Activated naive CD4-positive, alpha-beta T cell treated with anti-CD3 and anti-CD28 coated beads, Interleukin-2, amount 50 U/mL, for 72 hours (primary cell): ENCODE measurements at regions not wholly inside any gene's neighbourhood (a gene's known extent, or its start where the extent isn't known, plus 50 kb on each side); places are given as distances from the start of the nearest gene placed in this dataset.
A peak's percentile ranks its signal among the peaks of the same experiment; 100 is the strongest.

Experiments
- ATAC-seq, 2 donors: fragments of 150-1000 bp; cut with Tn5 transposase; 2 replicates each; pipeline ENCODE4 v1.10.0; 2021; ENCODE audit warnings: mild to moderate bottlenecking in 2 of 2, moderate library complexity in 2 of 2
- DNase-seq, 2 donors: peaks; one replicate each; pipeline ENCODE4 v3.0.0; 2021 to 2022; ENCODE audit warnings: low spot score in 2 of 2
- H3K27ac Mint-ChIP-seq, 2 donors: one replicate each; pipeline ENCODE4 v1.8.0; 2022; ENCODE audit warnings: mild to moderate bottlenecking in 2 of 2, mixed read lengths in 2 of 2
- H3K36me3 Mint-ChIP-seq, 2 donors: one replicate each; pipeline ENCODE4 v1.8.0; 2022; ENCODE audit warnings: mixed read lengths in 2 of 2
- H3K9me3 Mint-ChIP-seq, 2 donors: one replicate each; pipeline ENCODE4 v1.8.0; 2022; ENCODE audit warnings: mixed read lengths in 2 of 2

DNA sequence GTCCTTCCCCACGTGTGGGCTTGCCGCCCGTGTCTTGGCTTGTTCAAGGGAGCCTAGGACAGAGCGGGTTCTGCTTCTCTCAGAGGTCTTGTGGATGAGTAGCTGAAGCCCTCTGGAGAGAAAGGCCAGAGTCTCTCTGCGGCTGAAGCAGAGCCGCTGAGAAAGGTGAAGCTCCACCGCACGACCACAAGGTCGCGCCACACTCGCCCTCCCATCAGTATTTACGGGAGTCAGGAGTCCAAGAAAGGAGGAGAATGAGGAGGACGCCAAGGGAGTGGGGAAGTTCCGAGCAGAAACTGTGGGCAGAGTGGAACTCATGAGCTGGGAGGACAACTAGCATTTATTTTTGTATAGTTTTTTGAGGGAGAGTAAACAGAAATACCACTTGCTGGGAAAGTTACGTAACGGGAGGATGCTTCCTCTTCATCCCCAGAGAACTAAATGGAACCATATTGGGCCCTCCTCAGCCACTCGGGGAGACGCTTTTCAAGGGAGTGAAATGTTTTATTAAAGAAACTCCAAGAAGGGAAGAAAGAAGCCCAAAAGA lies 51.6 kb upstream of the HAO2 start:
- H3K27ac Mint-ChIP-seq, result no peak overlapping the region
- DNase-seq (no peak), ATAC-seq (no peak)
- no peaks in the 10 kb centered on the region for H3K9me3 Mint-ChIP-seq
- no peaks in the 10 kb centered on the region for H3K36me3 Mint-ChIP-seq

DNA sequence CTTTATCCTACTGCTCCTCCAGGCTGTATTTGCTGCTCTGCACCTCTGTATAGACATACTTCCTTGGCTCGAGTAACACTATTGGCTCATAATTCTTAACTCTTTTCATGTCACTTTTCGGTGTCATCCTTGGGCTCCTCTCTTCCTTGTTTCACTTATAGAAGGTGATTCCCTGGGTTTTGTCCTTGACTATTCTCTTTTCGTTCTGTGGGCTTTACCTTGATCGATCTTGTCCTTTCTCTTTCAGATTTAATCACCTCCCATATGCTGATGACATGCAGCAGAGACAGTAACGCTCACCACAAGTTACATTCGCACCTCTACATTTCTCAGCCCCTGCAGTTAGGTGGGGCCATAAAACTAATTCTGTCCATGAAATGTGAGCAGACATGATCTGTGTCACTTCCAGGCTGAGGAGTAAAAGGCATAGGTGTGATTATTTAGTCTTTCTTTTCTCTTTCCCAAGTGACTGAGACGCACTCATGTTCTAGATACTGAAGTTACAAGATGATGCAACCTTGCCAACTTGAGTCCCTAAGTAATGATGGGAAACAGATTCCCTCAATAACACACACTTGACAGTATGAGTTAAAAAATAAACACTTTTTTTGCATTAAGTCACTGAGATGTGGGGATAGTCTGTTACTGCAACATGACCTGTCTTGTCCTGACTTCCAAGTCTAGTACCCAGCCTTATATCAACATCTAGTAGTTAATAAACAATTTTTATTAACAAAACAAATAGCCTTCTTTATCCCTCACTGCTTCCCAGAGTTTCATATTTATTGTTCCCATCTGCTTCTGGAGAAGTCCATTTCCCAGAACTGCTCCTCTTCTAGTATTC lies 49.9 kb upstream of the HAO2 start:
- DNase-seq, result no peak
- Mint-ChIP-seq H3K27ac (no peak overlapping the region), H3K36me3 (no peaks in the 10 kb centered on the region), H3K9me3 (no peaks in the 10 kb centered on the region)
- ATAC-seq, result peak in 1 of 2 donors; percentile 64
